Keratinocyte (primary cell): ENCODE measurements at regions not wholly inside any gene's neighbourhood (a gene's known extent, or its start where the extent isn't known, plus 50 kb on each side); places are given as distances from the start of the nearest gene placed in this dataset.
A peak's percentile ranks its signal among the peaks of the same experiment; 100 is the strongest.

Experiments used
- DNase-seq: peaks from one replicate; pipeline ENCODE4 v3.0.0-alpha.2; 2011; ENCODE audit warnings: low read depth, missing footprints, low spot score
- FAIRE-seq: peaks from 2 replicates; lab custom pipeline; 2011; peaks lifted over from hg19 to GRCh38; lab: Jason Lieb, UNC
- H2AFZ ChIP-seq: 2 replicates; pipeline ENCODE4 v1.6.0; 2012; ENCODE audit warnings: low read length, control low read depth, inconsistent platforms; ENCODE audit not compliant: control insufficient read depth
- H3K27ac ChIP-seq: 2 replicates; pipeline ENCODE4 v1.5.1; 2011; ENCODE audit warnings: low read length; ENCODE audit not compliant: control insufficient read depth, insufficient read depth
- H3K27me3 ChIP-seq: 3 replicates; pipeline ENCODE4 v1.6.0; 2011; ENCODE audit warnings: low read length; ENCODE audit not compliant: control insufficient read depth, insufficient read depth; ENCODE audit errors: extremely low read depth
- H3K36me3 ChIP-seq, 2 experiments: 2 replicates in 1 of 2; 3 replicates in 1 of 2; pipeline ENCODE4 v1.5.1; 2011; ENCODE audit warnings: low read length in 2 of 2, mild to moderate bottlenecking in 1 of 2; ENCODE audit not compliant: control insufficient read depth in 2 of 2, insufficient read depth in 2 of 2; ENCODE audit errors: extremely low read depth in 1 of 2
- H3K4me1 ChIP-seq: 3 replicates; pipeline ENCODE4 v1.5.1; 2011; ENCODE audit warnings: low read length; ENCODE audit not compliant: control insufficient read depth, insufficient read depth; ENCODE audit errors: extremely low read depth
- H3K4me2 ChIP-seq: 3 replicates; pipeline ENCODE4 v1.6.0; 2011; ENCODE audit warnings: low read depth, low read length; ENCODE audit not compliant: control insufficient read depth, insufficient read depth; ENCODE audit errors: extremely low read depth
- H3K4me3 ChIP-seq, 3 experiments: fragments of 200-600 bp in 1 of 3; sonication (generic) in 1 of 3; 2 replicates in 2 of 3; 3 replicates in 1 of 3; pipeline ENCODE4 v1.5.1; 2011 to 2016; ENCODE audit warnings: low read length in 3 of 3, mild to moderate bottlenecking in 3 of 3, control low read depth in 2 of 3, inconsistent platforms in 1 of 3, low read depth in 1 of 3, mixed read lengths in 1 of 3, mixed run types in 1 of 3, moderate library complexity in 1 of 3; ENCODE audit not compliant: control insufficient read depth in 2 of 3, insufficient read depth in 2 of 3; ENCODE audit errors: extremely low read depth in 1 of 3
- H3K79me2 ChIP-seq: 2 replicates; pipeline ENCODE4 v1.6.0; 2012; ENCODE audit warnings: low read length; ENCODE audit not compliant: control insufficient read depth, insufficient read depth
- H3K9ac ChIP-seq: 3 replicates; pipeline ENCODE4 v1.6.0; 2011; ENCODE audit warnings: low read length; ENCODE audit not compliant: control insufficient read depth, insufficient read depth; ENCODE audit errors: extremely low read depth
- H3K9me1 ChIP-seq: 3 replicates; pipeline ENCODE4 v1.6.0; 2011; ENCODE audit warnings: low read length; ENCODE audit not compliant: control insufficient read depth, insufficient read depth; ENCODE audit errors: extremely low read depth
- H3K9me3 ChIP-seq: 2 replicates; pipeline ENCODE4 v1.5.1; 2012; ENCODE audit warnings: low read depth, low read length; ENCODE audit not compliant: control insufficient read depth
- H4K20me1 ChIP-seq: 3 replicates; pipeline ENCODE4 v1.6.0; 2011; ENCODE audit warnings: low read length; ENCODE audit not compliant: control insufficient read depth, insufficient read depth; ENCODE audit errors: extremely low read depth
- EZH2 ChIP-seq: IDR thresholded peaks from one replicate; pipeline ENCODE4 v1.6.1; 2012; ENCODE audit warnings: inconsistent platforms, mild to moderate bottlenecking, low read length, moderate library complexity
- dilution Hi-C: fragments of 300-500 bp; cut with MboI; formaldehyde crosslinking; loops from one replicate; pipeline ENCODE4 v1.7.0; 2020; ENCODE audit warnings: low sequenced_read_pairs; ENCODE audit not compliant: extremely low pct_ligation_motif_present
- TF ChIP-seq, protein P1 (sequence below), 3 experiments: IDR thresholded peaks in 1 of 3; conservative IDR thresholded peaks in 1 of 3; optimal IDR thresholded peaks in 1 of 3; 2 replicates in 2 of 3; 3 replicates in 1 of 3; pipeline versions ENCODE3 to v1.5.1; 2011; ENCODE audit warnings: low read length in 3 of 3, mild to moderate bottlenecking in 3 of 3, moderate library complexity in 2 of 3, control low read depth in 1 of 3, inconsistent platforms in 1 of 3; ENCODE audit not compliant: insufficient read depth in 2 of 3; ENCODE audit errors: extremely low read depth in 1 of 3

DNA sequence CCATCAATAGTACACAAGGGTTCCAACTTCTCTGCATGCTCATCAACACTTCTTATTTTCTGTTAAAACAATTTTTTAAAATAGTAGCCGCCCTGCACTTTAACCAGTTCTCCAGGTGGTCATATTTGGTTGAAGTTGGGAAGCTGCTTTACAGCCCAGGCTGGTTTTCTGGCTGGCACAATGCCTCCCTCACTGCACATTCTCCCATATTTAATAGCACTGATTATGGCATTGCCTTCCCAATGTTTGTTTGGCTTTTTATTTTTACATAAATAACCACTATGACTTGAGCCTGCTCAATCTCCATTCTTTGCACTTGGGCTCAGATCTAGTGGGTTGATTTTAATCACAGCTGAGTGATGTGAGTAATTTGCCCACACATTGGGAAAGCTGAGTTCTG, 111.9 kb upstream of the MAP4K3 start:
- no peak for DNase-seq
- no peak overlapping the region for H2AFZ ChIP-seq
- dilution Hi-C loops: no loop called here
- no peaks in the 10 kb centered on the region for H4K20me1 ChIP-seq
- no peaks in the 10 kb centered on the region for H3K9me1 ChIP-seq
- H3K79me2 ChIP-seq: no peaks in the 10 kb centered on the region
- TF ChIP-seq, protein P1, sequence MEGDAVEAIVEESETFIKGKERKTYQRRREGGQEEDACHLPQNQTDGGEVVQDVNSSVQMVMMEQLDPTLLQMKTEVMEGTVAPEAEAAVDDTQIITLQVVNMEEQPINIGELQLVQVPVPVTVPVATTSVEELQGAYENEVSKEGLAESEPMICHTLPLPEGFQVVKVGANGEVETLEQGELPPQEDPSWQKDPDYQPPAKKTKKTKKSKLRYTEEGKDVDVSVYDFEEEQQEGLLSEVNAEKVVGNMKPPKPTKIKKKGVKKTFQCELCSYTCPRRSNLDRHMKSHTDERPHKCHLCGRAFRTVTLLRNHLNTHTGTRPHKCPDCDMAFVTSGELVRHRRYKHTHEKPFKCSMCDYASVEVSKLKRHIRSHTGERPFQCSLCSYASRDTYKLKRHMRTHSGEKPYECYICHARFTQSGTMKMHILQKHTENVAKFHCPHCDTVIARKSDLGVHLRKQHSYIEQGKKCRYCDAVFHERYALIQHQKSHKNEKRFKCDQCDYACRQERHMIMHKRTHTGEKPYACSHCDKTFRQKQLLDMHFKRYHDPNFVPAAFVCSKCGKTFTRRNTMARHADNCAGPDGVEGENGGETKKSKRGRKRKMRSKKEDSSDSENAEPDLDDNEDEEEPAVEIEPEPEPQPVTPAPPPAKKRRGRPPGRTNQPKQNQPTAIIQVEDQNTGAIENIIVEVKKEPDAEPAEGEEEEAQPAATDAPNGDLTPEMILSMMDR (optimal IDR thresholded peaks at IDR 0.05 in 1 of 3, IDR thresholded peaks at IDR 0.05 in 1 of 3, conservative IDR thresholded peaks at IDR 0.05 in 1 of 3; ENCODE audit: extremely low read depth in 1 of 3, insufficient read depth in 2 of 3, low read length in 3 of 3): no peak
- no peak for TF ChIP-seq EZH2
- peaks cover 28% of the 10 kb centered on the region for H3K4me1 ChIP-seq
- no peaks in the 10 kb centered on the region for H3K27me3 ChIP-seq
- H3K36me3 ChIP-seq: no peaks in the 10 kb centered on the region
- H3K9ac ChIP-seq: no peak overlapping the region
- no peak overlapping the region for H3K4me3 ChIP-seq
- no peaks in the 10 kb centered on the region for H3K9me3 ChIP-seq
- H3K4me2 ChIP-seq: no peak overlapping the region
- no peak overlapping the region for H3K27ac ChIP-seq
- peak; percentile 23 for FAIRE-seq

DNA sequence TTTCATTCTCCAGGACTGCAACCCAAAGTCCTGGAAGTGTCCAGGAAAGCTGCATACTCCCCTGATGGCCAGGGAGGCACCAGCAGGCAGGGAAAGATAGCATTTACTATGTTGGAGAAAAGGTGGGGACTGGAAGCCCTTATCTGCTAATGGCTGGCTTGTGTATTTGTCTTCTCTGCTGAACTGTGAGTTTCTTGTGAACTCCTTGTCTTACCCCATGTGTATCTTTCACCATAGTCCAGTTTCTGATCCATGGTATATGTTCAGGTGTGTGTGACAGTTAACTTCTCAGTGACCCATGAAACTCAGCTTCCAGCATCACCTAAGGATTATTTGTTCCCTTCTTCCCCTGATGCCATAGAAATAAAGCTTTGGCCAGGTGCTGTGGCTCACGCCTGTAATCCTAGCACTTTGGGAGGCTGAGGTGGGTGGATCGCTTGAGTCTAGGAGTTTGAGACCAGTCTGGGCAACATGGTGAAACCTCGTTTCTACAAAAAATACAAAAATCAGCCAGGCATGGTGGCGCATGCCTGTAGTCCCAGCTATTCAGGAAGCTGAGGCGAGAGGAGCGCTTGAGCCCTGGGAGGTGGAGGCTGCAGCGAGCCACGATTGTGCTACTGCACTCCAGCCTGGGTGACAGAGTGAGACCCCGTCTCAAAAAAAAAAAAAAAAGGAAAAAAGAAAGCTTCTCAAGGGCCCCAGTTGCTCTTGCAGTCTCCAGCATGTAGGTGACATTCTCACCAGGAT, 112.8 kb upstream of the MAP4K3 start:
- DNase-seq (no peak), FAIRE-seq (no peak)
- no peaks in the 10 kb centered on the region for H4K20me1 ChIP-seq
- no peaks in the 10 kb centered on the region for H3K9me3 ChIP-seq
- no peaks in the 10 kb centered on the region for H3K9me1 ChIP-seq
- dilution Hi-C loops: no loop called here
- no peaks in the 10 kb centered on the region for H3K27me3 ChIP-seq
- no peak overlapping the region for H3K4me3 ChIP-seq
- peak overlapping the region; percentile 2 for H2AFZ ChIP-seq
- no peaks in the 10 kb centered on the region for H3K79me2 ChIP-seq
- H3K27ac ChIP-seq: no peak overlapping the region
- H3K4me2 ChIP-seq: no peak overlapping the region
- TF ChIP-seq, protein P1 (optimal IDR thresholded peaks at IDR 0.05 in 1 of 3, IDR thresholded peaks at IDR 0.05 in 1 of 3, conservative IDR thresholded peaks at IDR 0.05 in 1 of 3; ENCODE audit: extremely low read depth in 1 of 3, insufficient read depth in 2 of 3, low read length in 3 of 3): no peak
- no peak for TF ChIP-seq EZH2
- no peak overlapping the region for H3K9ac ChIP-seq
- peaks cover 28% of the 10 kb centered on the region for H3K4me1 ChIP-seq
- no peaks in the 10 kb centered on the region for H3K36me3 ChIP-seq
